Body of pancreas (tissue), 4 donors: ENCODE measurements at regions not wholly inside any gene's neighbourhood (a gene's known extent, or its start where the extent isn't known, plus 50 kb on each side); places are given as distances from the start of the nearest gene placed in this dataset.

Experiments
- POLR2A ChIP-seq, 3 donors: fragments of 450-650 bp; IDR thresholded peaks; one replicate each; pipeline ENCODE4 v1.6.1; 2016; ENCODE audit warnings: antibody characterized with exemption in 3 of 3, mild to moderate bottlenecking in 2 of 3
- TF ChIP-seq, protein P1 (sequence below), 7 experiments: fragments of 450-650 bp in 4 of 7; fragments of 200-600 bp in 3 of 7; sonication (generic) in 3 of 7; IDR thresholded peaks; one replicate each; pipeline ENCODE4 v1.5.1; 2016 to 2019; ENCODE audit warnings: antibody characterized with exemption in 7 of 7

DNA sequence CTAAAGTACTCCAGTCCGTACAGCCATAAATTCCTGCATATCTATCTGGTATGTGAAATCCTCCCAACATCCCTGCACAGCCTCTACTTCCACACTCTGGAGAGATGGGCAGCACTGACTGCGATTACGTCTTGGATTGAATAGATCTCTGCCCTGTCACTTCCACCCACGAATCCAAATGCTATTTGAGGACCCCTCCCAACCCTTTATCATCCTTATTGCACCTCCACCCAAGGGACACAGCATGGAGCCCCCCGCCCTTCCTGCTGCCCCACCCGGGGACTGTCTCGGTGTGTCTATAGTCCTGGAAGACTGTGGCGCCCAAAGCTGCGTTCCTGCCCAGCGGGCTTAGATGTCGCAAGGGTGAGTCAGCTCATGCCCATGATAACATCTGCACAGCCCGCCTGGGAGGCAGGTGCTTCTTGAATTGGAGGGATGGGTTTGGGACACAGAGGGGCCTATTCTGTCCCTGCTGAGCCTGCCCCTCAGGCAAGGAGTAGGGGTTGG, 105.7 kb upstream of the HAND1 start:
- TF ChIP-seq, protein P1, sequence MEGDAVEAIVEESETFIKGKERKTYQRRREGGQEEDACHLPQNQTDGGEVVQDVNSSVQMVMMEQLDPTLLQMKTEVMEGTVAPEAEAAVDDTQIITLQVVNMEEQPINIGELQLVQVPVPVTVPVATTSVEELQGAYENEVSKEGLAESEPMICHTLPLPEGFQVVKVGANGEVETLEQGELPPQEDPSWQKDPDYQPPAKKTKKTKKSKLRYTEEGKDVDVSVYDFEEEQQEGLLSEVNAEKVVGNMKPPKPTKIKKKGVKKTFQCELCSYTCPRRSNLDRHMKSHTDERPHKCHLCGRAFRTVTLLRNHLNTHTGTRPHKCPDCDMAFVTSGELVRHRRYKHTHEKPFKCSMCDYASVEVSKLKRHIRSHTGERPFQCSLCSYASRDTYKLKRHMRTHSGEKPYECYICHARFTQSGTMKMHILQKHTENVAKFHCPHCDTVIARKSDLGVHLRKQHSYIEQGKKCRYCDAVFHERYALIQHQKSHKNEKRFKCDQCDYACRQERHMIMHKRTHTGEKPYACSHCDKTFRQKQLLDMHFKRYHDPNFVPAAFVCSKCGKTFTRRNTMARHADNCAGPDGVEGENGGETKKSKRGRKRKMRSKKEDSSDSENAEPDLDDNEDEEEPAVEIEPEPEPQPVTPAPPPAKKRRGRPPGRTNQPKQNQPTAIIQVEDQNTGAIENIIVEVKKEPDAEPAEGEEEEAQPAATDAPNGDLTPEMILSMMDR (IDR thresholded peaks at IDR 0.05): no peak
- no peak for TF ChIP-seq POLR2A (IDR thresholded peaks at IDR 0.05)
